ENCODE measurements at regions not wholly inside any gene's neighbourhood (a gene's known extent, or its start where the extent isn't known, plus 50 kb on each side); places are given as distances from the start of the nearest gene placed in this dataset.
"Not testable (repeated sequence)": the region's sequence is repeated elsewhere in the genome, so short reads cannot be mapped to it uniquely, and the experiment has no call there.

DNA sequence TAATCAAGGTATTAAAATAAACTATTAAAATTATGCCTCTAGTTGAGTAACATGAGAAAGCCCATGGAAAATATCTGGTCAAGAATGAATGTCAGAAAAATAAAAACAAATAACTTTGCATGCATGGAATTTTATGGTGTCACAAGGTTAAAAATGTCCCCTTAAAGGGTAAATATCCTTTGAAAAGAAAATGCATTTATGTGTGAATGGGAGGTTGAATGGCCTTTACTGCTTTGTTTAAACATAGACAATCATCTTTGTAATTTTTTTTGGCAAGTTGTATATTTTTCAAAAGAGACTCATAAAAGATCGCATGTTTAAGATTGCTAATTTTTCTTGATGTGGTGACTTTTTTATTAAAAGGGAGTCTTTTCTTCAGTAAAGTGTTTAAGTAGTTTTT lies 564.2 kb downstream of the NR2F2 start:
- no peak for DNase-seq (ENCODE audit: low read depth in 2 of 2)

DNA sequence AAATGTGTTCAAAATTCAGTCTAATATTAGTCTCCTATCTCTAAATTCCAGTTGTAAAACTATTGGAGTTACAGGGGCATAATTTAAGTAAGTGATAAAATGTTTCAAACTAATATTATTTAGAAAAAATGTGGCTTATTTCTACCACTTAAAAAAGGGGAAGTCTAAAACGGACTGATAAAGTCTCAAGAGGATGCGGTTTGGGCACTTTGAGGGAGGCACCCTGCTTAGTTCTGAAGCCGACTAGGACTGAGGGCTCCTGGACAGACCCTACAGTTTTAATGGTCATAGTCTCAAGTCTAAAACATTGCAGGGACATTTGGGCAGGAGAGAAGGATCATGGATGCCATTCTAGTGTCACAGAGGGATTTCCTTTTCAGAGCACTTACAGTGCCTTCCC lies 566.3 kb downstream of the NR2F2 start:
- no peak for DNase-seq (ENCODE audit: low read depth in 2 of 2)

- no peak for DNase-seq (ENCODE audit: low read depth in 2 of 2)
Observed at GRCh38 chr15:96914081-96914480, 583.6 kb downstream of the NR2F2 start.

DNA sequence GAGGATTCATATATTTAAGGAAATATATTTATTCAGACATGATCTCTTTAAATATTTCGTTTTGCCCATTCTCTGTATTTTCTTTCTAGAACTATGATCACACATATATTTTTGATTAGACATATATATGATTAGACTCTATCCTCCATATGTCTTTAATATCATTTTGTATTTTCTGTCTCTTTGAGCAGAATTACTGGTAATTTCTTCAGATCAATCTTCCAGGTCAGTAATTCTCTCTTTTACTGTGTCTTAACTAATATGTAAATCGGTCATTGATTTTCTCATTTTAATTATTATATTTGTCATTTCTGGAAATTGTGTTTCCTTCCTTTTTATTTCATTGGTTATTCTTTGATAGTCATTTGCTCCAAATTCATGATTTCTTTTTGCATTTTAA lies 586.2 kb downstream of the NR2F2 start:
- no peak for DNase-seq (ENCODE audit: low read depth in 2 of 2)

DNA sequence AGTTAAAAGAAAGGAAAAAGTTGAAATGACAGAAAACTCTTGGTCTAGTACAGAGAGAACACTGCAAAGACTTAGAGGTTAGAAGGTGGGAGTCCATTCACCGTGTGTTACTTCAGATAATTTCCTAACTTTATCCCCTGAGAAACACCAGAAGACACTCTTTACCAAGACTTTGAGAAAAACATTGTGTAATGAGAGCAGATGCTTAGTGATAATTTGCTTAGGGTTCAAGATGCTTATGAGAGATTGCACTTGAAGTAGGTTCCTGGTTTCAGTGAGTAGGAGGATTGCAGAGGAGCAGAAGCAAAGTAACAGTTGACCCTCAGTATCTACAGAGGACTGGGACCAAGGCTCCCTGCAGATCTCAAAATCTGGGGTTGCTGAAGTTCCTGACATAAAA lies 594.1 kb downstream of the NR2F2 start:
- no peak for DNase-seq (ENCODE audit: low read depth in 2 of 2)

DNA sequence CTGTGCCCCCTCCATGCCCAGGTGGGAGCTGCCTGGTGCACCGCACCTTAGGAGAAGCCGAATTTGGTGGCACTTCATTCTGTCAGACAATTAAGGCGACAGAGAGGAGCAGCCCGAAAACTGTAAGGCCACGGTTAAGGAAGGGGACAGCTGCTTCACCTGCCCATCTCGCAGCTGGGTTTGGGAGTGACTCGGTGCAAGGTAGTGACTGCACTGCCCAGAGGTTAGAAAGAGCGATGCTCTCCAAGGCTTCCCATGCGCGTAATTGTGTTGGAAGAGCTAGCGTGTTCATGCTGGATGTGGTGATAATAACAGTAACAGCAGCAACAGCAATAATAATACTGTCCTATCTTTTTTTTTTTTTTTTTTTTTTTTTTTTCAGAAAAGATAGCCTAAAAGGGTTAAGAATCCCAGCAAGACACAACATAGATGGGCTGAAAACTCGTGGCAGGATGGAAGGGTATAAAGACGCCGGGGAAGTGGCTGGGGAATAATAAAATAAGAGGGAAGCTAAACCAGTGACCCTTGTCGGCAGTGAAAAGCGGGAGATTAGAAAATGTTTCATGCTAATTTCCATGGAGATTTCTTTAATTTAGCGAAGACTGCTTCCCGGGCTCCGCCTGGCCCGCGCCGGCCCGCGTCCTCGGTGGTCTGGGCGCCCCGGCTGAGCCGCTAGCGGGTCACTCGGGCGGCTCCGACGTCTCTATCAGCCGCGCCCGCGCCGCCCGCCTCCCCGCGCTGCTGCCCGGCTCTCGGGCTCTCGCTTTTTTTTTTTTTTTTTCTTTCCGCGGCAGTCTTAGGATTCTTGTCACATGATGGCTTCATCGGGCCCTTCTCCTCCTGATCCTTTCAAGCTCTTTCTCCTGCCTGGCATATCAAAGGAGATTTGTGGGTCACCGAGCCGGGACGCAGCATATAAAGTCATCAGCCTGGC lies 617.1 kb downstream of the NR2F2 start:
- DNase-seq (ENCODE audit: low read depth in 2 of 2), result no peak

DNA sequence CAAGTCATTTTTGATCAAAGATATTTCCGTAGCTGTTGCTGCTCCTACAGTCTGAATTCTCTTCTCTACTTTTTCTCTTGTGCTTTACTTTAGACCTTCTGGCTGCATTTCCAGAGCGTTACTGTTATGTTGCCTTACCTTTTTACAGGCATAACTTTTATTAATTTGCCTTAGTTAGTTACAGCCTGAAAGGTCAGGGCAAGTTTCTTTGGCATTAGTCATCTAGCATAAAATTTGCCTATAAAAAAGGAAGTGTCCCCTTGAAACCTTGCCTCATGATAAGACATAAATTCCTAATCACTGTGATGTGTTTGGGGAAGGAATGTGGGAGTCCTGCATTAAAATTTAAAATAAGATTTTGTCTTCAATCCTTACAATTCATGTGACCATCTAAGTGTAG lies 618.5 kb downstream of the NR2F2 start:
- no peak for DNase-seq (ENCODE audit: low read depth in 2 of 2)

DNA sequence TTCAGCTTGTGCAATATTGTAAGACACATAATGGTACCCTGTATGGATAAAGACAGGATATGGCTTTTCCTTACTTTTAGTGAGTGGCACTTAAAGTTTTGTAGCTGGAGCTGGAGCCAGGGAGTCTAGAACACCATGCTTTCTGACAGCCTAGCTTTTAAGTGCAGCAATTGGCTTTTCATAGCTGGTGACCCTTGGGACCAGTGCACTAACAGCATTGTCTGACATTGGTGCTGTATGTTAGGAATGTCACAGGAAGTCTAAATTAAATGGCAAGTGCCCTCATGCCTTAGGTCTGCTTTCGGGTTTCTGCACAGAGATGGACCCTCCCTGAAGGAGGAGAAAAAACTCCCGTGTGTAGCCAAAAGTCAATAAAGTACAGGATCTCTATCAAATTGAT lies 628.2 kb downstream of the NR2F2 start:
- DNase-seq (ENCODE audit: low read depth in 2 of 2), result no peak

- no peak for DNase-seq (ENCODE audit: low read depth in 2 of 2)
Observed at GRCh38 chr15:96959501-96959900, 629.0 kb downstream of the NR2F2 start.

DNA sequence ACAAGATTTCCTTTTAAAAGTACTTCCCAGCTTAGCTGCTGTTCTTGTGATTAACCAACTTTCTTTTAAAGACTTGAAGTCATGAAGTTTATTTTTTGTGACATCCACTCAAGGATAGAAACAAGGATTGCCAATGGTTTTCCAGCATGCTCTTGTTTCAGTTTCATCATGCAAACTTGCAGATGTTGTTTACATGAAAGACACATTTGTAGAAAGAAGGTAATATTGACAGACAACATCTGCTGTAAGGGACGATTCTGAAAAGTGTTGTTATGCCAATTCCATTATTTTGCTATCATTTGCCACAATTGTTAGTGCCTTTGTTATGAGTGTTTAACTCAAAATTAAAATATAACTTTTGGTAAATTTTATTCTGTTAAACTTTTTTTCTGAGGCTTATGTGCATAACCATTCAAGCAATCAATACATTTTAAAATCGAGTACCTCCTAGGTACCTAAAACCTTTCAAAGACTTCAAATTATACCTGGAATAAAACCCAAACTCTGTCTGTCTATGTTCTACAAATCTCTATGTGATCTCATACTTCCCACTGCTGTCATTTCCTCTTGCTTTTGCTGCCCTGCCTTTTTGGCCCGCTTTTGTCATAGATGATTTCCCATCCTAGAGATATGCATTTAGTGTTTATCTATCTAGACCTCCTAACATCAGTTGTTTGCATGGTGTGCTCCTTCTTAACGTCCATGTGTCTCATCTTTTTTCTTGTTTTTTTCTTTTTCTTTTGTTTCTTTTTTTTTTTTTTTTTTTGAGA lies 630.4 kb downstream of the NR2F2 start:
- no peak for DNase-seq (ENCODE audit: low read depth in 2 of 2)

DNA sequence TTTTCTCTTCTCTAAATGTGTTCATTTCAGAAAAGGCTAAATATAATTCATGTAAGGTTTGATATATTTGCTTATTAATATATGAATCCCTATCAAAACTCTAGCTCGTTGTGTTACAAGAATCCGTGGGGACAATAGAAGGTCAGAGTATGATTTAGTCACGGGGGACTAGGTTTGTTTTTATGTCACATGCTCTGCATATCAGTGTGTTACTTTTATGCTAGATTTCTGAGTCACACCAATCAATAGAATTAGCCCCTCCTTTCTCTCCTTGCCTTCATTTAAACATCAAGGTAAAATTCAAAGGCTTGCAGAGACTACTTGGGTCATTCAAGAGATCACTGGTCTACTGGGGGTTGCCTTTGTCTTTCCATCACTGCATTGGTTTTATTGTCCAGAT lies 636.1 kb downstream of the NR2F2 start:
- no peak for DNase-seq (ENCODE audit: low read depth in 2 of 2)

GRCh38 chr15:96969732-96970710 lies 639.5 kb downstream of the NR2F2 start:
- DNase-seq (ENCODE audit: low read depth in 2 of 2), result no peak

DNA sequence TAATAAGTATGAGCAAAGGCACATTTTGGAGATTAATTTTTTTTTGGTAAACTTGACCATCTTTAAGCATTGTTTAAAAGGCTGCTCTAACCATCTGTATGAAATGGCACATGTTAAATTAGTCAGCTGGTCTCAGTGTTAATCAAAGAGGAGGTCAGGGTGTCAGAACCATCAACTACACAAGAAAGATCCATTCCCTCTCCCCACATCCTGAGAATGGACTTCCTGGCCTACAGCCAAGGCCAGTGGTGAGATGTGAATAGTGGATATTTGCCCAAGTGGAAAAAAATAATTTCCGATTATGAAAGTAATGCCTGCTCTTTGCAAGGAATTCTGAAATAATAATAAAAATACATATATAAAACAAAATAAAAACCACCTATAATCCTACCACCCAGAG lies 641.7 kb downstream of the NR2F2 start:
- DNase-seq (ENCODE audit: low read depth in 2 of 2), result no peak

DNA sequence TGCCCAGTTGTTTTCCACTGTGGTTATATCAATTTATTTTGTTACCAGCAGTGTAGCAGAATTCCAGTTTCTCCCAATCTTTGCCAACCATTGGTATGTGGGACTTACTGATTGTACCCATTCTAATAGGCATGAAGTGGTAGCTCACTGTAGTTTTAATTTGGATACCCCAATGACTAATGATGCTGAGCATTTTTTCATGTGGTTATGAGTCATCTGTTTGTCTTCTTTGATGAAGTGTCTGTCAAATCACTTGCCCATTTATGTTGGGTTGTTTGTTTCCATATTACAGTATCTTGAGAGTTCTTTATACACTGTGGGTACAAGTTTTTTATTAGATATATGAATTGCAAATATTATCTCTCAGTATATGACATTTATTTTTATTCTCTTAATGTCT lies 644.3 kb downstream of the NR2F2 start:
- no peak for DNase-seq (ENCODE audit: low read depth in 2 of 2)

DNA sequence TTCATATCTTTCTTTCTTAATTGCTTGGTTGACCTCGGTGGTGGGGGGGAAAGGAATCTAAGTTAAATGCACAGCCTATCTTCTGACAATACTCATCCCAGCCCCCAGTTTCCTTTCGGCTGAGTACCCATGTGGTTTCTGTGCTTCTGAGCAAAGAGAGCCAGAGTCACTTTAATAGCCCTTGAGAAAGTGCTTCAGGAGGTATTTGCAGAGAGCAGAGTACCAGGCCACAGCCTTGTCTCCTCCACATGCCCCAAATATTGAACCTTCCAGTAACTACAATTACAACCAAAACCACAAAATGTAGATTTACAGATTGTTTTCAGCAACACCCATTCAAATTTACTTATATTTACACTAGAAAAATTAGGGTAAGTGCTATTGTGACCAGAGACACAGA lies 647.4 kb downstream of the NR2F2 start:
- no peak for DNase-seq (ENCODE audit: low read depth in 2 of 2)

DNA sequence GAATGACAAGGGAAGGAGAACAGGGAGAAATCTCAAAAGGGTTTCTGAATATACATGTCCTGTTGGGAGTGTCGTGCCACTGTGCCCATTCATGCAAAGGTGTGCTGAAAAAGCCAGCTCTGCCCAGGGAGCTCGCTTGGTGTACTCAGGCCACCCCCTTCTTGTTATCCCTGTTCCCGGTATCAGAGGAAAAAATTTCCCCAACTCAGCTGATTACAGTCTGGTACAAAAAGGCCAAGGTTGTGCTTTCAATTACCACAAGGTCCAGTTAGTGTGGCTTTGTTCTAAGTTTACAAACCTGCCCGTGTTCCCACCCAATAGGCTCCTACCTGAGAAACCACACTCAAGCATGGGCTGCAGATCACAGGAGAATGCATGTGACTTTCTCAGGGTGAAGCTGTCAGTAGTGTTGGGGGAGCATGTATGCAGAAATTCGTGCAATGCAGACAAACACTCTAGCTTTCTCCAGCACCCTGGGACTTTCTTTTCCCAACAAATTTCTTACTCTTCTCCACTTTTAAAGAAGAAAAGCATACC lies 648.5 kb downstream of the NR2F2 start:
- no peak for DNase-seq (ENCODE audit: low read depth in 2 of 2)

GRCh38 chr15:96984121-96984671 lies 653.7 kb downstream of the NR2F2 start:
- DNase-seq (ENCODE audit: low read depth in 2 of 2), result not testable (repeated sequence)

- DNase-seq (ENCODE audit: low read depth in 2 of 2), result no peak
Observed at GRCh38 chr15:96992817-96993216, 662.3 kb downstream of the NR2F2 start.

GRCh38 chr15:96997538-96997937 lies 667.0 kb downstream of the NR2F2 start:
- DNase-seq (ENCODE audit: low read depth in 2 of 2), result no peak

- DNase-seq (ENCODE audit: low read depth in 2 of 2), result no peak
Observed at GRCh38 chr15:97009031-97009431, 678.5 kb downstream of the NR2F2 start.

GRCh38 chr15:97012986-97013385 lies 682.5 kb downstream of the NR2F2 start:
- DNase-seq (ENCODE audit: low read depth in 2 of 2), result no peak

All from stimulated activated CD4-positive, alpha-beta T cell treated with anti-CD3 and anti-CD28 coated beads, Interleukin-1b, Interleukin-23, amount 100 ng/mL, for 1 hour (primary cell).